Stimulated activated CD4-positive, alpha-beta T cell treated with anti-CD3 and anti-CD28 coated beads, Interleukin-4, amount 100 ng/mL, for 1 hour (primary cell): ENCODE measurements at regions not wholly inside any gene's neighbourhood (a gene's known extent, or its start where the extent isn't known, plus 50 kb on each side); places are given as distances from the start of the nearest gene placed in this dataset.
A peak's percentile ranks its signal among the peaks of the same experiment; 100 is the strongest.
"Not testable (repeated sequence)": the region's sequence is repeated elsewhere in the genome, so short reads cannot be mapped to it uniquely, and the experiment has no call there.

ENCODE experiments used
- DNase-seq: peaks from one replicate; pipeline ENCODE4 v3.0.0-alpha.2; 2020

GRCh38 chr1:223952801-223953200 lies 107.1 kb upstream of the TP53BP2 start:
- DNase-seq, result not testable (repeated sequence)

- DNase-seq, result not testable (repeated sequence)
Measured at GRCh38 chr1:223951551-223951950, 105.8 kb upstream of the TP53BP2 start.

GRCh38 chr1:223949944-223950343 lies 104.2 kb upstream of the TP53BP2 start:
- DNase-seq, result not testable (repeated sequence)

- DNase-seq, result not testable (repeated sequence)
Measured at GRCh38 chr1:223948041-223948440, 102.3 kb upstream of the TP53BP2 start.

GRCh38 chr1:223936592-223936991 lies 90.8 kb upstream of the TP53BP2 start:
- DNase-seq, result not testable (repeated sequence)

- DNase-seq, result not testable (repeated sequence)
Measured at GRCh38 chr1:223931476-223931875, 85.7 kb upstream of the TP53BP2 start.

- peak; percentile 4 for DNase-seq
Measured at GRCh38 chr1:223920805-223921204, 75.1 kb upstream of the TP53BP2 start.

GRCh38 chr1:223915476-223915875 lies 69.7 kb upstream of the TP53BP2 start:
- DNase-seq, result not testable (repeated sequence)

GRCh38 chr1:223913715-223914114 lies 68.0 kb upstream of the TP53BP2 start:
- DNase-seq, result not testable (repeated sequence)

- DNase-seq, result peak; percentile 12
Measured at GRCh38 chr1:223907943-223908587, 62.3 kb upstream of the TP53BP2 start.

- DNase-seq, result not testable (repeated sequence)
Measured at GRCh38 chr1:223903221-223903620, 57.5 kb upstream of the TP53BP2 start.

- DNase-seq, result not testable (repeated sequence)
Measured at GRCh38 chr1:223899775-223900174, 54.0 kb upstream of the TP53BP2 start.

GRCh38 chr1:223897097-223897496 lies 51.4 kb upstream of the TP53BP2 start:
- DNase-seq, result not testable (repeated sequence)

GRCh38 chr1:223895950-223896349 lies 50.2 kb upstream of the TP53BP2 start:
- not testable (repeated sequence) for DNase-seq
